ENCODE measurements at regions not wholly inside any gene's neighbourhood (a gene's known extent, or its start where the extent isn't known, plus 50 kb on each side); places are given as distances from the start of the nearest gene placed in this dataset.

DNA sequence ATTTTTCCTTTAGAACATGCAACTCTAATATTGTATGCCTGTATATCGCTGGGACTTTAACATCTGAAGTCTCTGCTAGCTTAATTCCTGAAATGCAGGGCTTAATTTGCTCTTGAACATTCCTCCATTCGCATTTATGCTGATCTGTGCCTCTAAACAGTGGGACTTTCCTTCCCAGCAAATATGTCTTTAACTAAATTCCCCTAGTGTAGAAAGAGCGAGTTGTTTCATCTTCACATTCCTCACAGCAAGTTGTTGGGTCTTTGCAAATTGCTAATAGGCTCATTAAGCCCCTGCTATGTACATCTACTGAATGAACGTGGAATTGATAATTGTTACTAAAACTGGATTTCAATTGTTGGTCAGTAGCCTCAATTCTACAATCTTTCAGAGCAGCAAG, 118.4 kb upstream of the OBI1 start:
- no peak for DNase-seq

DNA sequence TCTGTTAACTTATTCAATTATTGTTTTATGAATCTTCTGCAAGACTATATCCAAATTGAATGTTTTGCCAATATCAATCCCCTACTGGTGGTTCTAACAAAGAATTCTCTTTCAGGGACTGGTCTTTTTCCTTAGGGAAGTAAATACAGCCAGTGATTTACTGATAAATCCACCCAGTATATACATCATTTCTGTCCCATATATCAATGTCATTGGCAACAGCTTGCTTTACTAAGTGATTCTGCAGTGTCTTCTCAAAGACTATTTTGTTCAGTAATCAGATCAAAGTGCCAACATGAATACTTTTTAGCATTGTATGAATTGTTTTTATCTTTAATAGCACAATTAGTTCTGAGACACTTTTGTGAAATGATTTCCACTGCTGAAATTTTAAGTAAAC, 114.0 kb upstream of the OBI1 start:
- no peak for DNase-seq

DNA sequence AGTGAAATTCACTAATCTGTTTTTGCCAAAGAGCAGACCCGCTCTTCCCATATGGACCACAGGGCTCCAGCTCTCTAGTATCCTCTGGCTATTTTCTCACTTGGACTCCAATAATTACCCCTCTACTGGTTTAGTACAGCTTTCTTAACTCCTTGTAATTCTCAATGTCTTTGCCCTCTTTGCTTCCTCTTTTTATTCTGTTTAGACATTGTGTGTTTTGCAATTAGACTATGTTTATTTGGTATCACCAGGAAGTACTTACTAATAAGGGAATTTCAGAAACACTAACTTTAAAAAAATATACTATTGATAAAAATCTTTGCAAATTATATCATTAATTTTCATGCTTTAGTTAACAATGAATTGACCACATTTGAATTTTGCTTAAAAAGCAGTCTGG, 111.6 kb upstream of the OBI1 start:
- DNase-seq = no peak

DNA sequence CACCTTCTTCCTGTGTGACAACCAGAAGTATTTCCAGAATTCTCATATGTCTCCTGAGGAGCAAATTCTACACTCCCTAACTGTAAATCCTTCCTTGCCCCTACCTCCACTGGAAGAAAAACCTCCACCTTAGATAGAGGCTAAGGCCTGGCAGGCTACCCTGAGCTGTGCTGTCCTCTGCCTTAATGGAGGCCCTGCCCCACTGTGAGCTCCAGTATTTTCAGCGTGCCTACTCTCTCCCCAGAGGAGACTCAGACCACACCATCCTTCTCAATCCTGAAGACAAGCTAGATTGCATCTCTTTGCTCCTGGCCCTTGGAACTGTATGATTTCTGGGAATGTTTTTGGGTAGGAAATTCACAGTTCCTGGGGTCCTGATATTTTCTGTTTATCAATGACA, 110.0 kb upstream of the OBI1 start:
- DNase-seq = no peak

DNA sequence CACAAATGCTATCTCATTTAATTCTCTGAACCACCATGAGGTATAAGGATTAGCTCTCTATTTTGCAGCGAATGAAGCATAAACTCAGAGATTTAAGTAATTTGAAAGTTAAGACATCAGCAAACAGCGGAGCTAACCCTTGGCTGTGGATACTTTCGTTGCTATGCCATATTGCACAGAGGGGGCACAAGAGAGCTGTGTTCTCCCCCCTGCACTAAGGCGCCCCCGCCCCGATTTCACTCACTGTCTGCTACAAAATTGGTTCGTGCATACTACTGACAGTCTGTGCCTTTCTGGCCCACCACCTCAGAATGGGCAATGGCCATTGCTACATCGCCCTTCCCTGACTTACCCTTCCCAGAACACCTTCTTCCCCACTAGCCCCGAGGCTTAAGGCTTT, 105.7 kb upstream of the OBI1 start:
- DNase-seq = no peak

DNA sequence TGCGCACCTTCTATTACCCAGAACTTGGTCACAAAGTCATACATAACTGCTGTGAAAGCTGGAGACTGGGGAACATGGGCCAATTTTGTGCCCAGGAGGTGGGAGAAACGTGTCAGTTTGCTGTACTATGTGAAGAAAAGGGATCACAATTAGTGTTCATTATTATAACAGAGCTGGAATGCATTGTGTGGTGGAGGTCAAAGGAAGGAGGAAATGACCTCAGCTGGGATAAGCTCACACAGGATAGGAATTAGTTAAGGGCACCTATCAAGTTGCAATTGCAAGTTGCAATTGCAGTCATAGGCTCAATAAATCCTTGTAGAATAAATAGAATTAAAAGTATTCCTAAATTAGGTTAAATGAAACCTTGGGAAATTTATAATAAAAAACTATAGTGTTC, 103.9 kb upstream of the OBI1 start:
- DNase-seq = no peak

DNA sequence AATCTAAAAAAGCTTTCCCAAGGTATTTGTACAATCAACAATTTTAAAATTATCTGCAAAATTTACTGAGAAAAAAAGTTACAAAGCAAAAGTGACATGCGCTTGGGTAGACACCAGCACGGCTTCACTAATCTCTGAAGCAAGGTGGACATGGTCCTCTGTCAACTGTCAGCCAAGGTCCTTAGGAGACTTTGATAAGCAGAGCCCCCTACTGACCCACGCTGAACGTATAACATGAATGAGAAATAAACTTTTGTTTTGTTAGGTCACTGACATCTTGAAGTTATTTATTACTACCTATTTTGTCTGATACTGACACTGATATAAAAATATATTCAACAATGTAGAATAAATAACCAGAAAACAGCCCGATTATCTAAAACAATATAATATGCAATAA, 100.7 kb upstream of the OBI1 start:
- DNase-seq = no peak

DNA sequence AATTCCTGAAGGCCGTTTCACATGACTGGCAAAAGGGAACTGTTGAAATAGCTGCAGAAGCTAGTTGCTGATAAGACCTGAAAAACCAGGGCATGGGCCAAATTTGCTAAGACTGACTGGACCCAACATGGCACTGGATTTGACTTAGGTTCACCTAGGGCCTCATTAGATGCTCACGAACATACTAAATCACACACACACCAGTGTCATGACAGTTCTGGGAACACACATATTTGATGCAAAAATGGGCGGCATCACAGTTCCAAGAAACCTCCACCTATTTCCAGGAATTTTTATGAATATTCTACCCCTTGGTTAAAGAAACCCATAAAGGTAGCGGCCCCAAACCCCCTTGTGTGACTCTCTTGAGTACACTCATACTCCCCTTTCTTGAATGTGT, 99.6 kb upstream of the OBI1 start:
- no peak for DNase-seq

DNA sequence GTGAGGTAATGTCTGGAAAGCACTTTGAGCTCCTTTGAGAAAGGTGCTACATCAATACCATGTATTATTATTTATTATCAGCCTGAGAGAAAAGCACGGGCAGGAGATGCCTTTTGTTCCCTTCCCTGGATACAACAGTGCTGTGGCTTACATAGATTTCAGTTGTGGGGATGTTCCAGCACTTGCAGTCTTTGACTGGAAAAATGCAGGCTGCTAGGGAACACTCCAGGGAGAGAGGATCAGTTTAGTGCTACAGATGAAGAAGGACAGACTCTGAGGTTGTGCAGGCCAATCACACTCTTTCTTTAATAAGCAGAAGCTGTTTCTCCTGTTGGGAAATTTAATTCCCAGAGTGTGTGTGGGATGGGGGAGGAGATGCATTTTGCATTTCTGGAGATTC, 94.5 kb upstream of the OBI1 start:
- no peak for DNase-seq

DNA sequence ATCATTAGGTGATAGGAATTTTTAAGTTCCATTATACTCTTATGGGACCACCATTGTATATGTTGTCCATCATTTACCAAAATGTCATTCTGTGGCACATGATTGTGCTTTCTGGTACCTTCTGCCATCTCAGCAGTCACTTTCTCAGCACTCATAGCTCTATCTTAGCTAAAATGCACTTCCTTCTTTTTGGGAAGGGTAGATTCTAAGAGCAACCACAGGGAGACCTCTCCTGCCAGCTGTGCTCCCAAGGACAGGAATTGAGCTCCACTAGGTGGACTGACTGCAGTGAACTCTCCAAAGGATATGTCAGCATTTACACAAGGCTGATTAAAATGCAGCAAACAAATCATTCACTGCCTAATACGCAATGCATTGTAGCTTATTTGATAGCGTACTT, 91.8 kb upstream of the OBI1 start:
- DNase-seq = no peak

DNA sequence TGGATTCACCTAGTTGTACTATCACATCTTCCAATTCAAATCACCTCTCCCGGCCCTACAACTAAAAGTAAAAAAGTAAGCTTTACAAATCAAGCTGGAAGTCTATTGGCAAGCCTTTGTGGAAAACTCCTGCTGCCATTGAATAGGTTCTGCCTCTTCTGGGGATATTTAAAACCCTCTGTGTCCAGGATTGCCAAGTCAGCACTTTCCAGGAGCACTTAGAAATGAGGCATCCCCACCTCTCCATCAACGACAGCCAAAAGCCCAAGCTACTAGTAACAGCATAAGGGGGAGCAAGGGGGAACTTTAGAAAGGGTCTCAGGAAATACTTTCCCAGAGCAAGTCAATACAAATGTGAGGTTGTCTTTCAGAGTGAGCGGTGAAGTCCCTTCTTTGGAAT, 85.0 kb upstream of the OBI1 start:
- DNase-seq = no peak

DNA sequence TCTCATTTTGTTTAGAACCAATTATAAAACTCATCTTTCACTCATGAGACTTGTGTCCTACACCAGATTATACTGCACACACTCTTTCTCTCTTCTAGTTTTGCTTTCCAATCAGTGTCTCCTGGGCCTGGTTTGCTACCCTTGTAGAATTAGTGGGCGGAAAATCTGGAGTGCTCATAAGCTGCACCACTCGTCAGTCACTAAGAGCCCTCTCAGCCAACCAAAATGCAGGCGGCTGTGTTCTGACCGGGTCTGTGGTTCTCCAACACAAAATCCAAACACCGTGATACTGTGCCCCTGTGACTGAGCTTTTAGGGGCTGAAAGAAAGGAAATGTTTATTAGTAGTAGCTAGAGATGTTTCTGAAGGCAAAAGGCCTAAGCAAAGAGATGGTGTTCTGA, 83.7 kb upstream of the OBI1 start:
- DNase-seq = no peak

DNA sequence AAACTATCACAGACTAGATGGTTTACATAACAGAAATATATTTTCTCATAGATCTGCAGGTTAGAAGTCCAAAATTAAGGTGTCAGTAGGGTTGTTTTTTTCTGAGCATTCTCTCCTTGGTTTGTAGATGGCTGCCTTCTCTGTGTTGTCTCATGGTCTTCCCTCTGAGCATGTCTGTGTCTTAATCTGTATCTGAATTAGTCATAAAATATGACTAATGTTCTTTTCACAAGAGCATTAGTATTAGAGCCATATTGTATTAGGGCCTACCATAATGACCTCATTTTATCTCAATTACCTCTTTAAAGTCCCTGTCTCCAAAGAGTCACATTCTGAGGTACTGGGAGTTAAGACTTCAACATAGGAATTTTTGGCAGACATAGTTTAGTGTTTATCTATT, 77.2 kb upstream of the OBI1 start:
- DNase-seq = no peak

DNA sequence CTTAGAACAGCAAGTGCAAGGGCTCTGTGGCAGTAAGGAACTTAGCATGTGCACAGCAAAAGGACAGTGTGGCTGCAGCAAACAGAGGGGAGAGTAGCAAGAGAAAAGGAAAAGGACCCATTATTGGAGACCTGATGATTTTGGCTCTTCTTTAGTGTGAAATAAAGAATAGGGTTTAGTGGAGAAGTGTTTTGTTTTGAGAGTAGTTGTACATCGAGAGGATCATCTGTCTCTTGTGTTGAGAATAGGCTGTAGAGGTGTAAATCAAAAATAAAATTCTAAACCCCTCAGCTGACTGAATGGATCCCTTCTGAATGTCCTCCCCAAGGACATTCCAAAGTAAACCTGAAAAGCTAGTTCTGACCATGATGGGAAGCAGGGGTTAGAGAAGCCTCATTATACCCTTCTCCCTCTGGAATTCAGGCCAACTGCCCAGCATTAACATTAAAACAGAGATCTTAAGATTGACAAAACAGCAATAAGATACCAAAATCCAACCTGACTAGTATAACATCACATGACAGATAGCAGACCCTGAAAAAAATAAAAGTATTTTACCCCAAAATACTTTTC, 73.6 kb upstream of the OBI1 start:
- no peak for DNase-seq

DNA sequence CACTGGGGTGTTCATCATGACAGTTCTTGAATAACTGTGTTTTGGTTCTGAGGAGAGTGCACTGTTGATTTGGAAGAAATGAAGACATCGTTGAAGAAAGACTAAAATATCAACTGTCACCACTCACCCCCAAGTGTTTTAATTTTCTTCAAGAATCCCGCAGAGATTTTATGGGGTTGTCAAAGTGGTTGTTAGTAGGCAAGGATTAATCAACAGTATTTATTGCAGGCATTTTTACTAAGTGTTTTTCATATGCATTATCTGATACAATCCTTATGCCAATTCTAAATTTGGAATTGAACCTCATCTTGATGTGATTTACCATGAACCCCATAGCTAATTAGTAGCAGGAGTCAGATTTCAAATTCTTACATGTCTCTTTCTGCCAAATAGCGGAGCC, 63.7 kb upstream of the OBI1 start:
- no peak for DNase-seq

DNA sequence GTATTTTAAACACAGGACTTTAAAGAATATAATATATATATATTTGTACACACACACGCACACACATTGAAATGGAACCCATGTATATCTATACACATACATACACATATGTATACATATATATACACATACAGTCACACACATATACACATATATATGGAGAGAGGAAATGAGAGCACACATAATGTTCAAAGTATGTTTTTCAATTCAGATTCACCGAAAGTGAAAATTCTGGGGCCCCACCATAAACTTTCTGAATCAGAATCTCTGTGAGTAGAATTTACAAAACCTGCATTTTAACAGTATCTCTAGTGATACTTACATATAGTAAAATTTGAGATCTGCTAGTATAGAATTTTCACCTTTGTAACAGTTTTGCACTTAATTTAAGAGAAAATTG, 60.4 kb upstream of the OBI1 start:
- no peak for DNase-seq

DNA sequence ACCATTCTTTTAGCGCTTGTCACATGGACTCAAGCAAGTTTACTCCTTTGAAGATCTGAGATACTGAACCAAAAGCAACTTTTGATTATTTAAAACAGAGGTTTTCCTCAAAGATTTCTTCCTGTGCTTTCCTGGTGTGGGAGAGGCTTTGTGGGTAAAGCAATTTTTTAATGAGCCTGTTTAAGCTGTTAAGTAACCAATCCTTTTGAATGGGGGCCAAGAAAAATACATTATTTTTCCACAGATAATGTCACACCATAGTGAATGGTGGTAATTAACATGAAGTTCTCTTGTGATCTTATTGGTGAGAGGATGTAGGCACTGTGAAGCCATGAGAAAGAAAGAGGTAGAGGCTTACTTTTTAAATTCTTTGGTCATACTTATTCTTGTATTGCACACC, 55.8 kb upstream of the OBI1 start:
- DNase-seq = no peak

DNA sequence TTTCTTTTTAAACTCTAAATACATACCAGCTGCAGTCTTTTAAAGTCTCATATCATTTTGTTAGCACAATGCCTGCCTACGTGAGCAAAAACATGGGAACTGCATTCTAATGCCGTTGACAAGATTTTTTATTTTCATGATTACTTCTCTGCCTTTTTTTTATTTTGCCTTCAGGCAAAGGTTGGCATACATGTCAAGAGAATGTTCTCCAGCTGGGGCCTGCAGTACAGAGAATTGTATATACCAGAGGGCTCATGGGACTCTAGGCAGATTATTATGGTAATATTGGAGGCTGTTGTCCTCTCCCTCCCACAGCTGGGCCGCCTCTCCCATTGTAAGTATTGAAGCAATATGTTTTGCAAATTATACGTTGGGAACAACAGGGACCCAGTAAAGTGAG, 53.9 kb upstream of the OBI1 start:
- DNase-seq = no peak

DNA sequence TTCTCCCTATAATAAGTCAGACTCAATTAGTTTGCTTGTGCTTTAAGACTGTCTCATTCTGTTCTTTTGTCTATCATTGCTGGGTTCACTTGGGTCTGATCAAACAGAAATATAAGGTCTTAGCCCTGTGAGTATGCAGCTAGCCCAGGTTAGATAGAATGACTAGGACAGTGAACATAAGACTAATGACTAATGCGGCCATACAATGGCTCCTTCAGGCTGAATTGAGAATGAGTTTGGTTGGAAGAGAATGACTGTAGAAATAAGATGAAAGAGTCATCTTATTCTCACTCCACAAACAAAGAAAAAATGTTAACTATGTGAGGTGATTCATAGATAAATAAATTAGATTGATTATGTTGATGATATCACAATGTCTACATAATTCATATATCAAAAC, 50.1 kb upstream of the OBI1 start:
- DNase-seq = no peak
